D721Med (cell line): ENCODE measurements at regions not wholly inside any gene's neighbourhood (a gene's known extent, or its start where the extent isn't known, plus 50 kb on each side); places are given as distances from the start of the nearest gene placed in this dataset.

Experiments used
- DNase-seq: peaks from one replicate; pipeline ENCODE4 v3.0.0; 2011; ENCODE audit warnings: low spot score; ENCODE audit not compliant: insufficient read length
- FAIRE-seq: peaks from 2 replicates; lab custom pipeline; 2011; peaks lifted over from hg19 to GRCh38; lab: Jason Lieb, UNC
- CTCF ChIP-seq: IDR thresholded peaks from 2 replicates; pipeline ENCODE4 v1.5.1; 2012; ENCODE audit warnings: mild to moderate bottlenecking, control low read depth; ENCODE audit not compliant: insufficient read depth; ENCODE audit errors: missing control alignments

DNA sequence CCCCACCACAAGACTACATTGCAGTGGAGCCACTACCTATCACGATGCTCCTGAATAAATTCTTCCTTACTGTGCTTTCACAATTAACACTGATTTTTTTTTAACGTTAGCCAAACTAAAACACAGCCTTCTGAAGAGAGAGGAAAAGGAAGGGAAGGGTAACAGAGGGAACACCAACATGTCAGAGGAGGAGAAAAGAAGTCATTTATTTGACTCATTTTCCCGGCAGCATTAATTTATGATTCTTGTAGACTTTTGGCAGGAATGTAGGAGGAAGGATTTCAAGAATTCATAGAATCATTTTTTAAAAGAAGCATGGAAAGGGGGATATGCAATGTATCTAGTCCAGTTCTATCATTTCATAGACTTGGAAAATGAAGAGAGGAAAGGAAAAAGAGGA, 74.3 kb upstream of the IQCM start:
- no peak for TF ChIP-seq CTCF
- DNase-seq (no peak), FAIRE-seq (no peak)

DNA sequence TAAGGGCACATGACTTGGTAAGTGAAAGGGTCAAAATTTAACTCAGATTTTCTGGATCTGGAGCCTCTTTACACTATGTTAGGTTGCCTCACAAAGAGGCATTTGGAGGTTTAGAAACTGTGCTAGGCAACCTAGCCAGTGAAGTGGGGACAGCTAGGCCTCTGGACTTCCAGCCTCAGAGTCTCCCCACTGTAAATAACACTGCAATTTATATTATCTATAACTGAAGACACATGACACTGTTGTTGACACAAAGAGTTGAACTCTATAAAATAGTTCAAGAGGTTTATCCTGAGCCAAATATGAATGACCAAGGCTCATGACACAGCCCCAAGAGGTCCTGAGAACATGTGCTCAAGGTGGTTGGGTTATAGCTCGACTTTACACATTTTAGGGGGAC, 74.9 kb upstream of the IQCM start:
- DNase-seq (no peak), FAIRE-seq (no peak)
- TF ChIP-seq CTCF = no peak

DNA sequence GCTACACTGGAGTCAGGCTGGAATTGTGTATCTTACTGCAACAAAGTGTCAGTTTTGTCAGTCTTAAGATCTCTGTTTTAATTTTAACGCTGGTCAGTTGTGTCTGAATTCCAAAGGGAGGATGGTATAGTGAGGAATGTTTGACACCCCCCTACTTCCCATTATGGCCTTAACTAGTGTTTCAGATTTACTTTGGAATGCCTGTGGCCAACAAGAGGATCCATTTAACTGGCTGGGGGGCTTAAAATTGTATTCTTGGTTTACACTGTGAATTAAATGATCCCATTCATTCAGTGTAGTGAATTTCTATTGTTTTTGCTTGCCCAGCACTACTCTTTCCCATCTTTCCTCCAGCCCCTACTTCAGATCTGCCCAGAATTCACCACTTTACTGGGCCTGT, 75.8 kb upstream of the IQCM start:
- no peak for TF ChIP-seq CTCF
- FAIRE-seq (no peak), DNase-seq (no peak)

- peak; percentile 59 for TF ChIP-seq CTCF
- FAIRE-seq (no peak), DNase-seq (no peak)
Observed at GRCh38 chr4:149896432-149896831, 80.8 kb upstream of the IQCM start.

DNA sequence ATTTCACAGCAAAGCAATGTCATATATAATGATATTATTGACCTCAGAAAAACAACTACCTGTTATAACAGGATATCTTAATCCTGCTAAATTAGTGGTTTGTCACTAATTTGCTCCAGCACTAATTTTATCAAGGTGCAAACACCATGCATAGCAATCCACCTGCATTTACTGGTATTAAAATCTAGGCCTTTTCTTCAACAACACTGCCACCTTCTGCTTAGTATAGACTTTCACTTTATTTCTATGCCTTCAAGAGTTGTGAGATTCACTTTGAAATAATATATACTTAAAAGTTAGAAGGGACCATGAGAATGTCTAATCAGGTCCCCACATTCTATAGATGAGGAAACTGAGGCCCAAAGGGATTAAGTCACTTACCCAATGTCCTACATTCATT, 82.1 kb upstream of the IQCM start:
- FAIRE-seq (peak; percentile 38), DNase-seq (no peak)
- TF ChIP-seq CTCF = peak; percentile 63

- FAIRE-seq = no peak
Observed at GRCh38 chr4:149901128-149901527, 85.5 kb upstream of the IQCM start.

GRCh38 chr4:149902242-149902641, 86.6 kb upstream of the IQCM start:
- FAIRE-seq (no peak), DNase-seq (no peak)
- TF ChIP-seq CTCF = no peak

More at GRCh38 chr4:149901128-149901527, 85.5 kb upstream of the IQCM start:
- no peak for TF ChIP-seq CTCF
- DNase-seq = no peak
